ENCODE measurements at regions not wholly inside any gene's neighbourhood (a gene's known extent, or its start where the extent isn't known, plus 50 kb on each side); places are given as distances from the start of the nearest gene placed in this dataset.

DNA sequence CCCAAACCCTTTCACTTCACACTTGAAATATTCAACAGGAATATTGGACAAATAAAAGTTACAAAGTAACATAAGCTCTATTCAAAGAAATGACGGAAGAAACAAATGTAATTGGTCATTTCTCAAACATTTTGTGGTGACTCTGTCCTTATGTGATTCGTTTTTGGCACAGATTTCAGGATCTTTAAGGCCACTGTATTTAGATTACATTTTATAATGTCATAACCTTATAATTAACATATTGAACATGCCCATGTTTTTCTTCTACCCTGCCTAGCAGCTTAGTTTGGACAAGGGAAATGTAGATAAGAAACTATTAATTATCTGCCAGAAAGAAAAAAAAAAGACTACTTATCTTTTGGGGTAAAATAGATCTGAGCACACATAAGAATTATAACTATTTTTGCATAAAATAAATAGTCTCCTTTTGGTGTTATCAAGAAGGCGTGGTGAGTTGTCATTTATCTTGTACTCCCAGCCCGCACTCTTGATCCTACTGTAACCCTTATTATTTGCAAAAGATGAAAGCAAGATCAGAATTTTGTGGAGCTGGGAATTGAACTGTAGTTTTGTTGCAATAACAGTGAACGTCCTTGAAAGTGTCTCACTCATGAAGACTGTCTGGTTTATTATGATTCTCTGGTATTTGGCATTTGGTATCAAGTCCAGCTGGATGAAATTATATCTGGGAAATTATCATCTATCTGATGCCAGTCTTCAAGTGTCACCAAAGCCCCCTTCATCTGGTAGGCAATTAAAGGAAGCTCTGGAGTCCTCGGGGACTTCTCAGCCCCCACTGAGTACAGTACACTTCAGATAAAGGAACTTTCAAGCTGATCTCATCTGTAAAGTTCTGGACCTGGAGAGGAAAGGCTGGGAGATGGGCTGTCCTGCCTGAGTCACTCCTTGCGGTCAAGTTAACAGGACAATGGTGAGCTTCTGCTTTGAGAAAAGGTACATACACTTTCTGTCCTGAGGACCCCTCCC is 175.7 kb upstream of the INHBA start:
- TF ChIP-seq, protein P1, sequence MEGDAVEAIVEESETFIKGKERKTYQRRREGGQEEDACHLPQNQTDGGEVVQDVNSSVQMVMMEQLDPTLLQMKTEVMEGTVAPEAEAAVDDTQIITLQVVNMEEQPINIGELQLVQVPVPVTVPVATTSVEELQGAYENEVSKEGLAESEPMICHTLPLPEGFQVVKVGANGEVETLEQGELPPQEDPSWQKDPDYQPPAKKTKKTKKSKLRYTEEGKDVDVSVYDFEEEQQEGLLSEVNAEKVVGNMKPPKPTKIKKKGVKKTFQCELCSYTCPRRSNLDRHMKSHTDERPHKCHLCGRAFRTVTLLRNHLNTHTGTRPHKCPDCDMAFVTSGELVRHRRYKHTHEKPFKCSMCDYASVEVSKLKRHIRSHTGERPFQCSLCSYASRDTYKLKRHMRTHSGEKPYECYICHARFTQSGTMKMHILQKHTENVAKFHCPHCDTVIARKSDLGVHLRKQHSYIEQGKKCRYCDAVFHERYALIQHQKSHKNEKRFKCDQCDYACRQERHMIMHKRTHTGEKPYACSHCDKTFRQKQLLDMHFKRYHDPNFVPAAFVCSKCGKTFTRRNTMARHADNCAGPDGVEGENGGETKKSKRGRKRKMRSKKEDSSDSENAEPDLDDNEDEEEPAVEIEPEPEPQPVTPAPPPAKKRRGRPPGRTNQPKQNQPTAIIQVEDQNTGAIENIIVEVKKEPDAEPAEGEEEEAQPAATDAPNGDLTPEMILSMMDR (conservative IDR thresholded peaks at IDR 0.05): no peak
- Mint-ChIP-seq H3K9me3 (peaks cover 6% of the 10 kb centered on the region), H3K36me3 (ENCODE audit: low read depth) (no peaks in the 10 kb centered on the region), H3K4me3 (no peak overlapping the region), H3K27me3 (ENCODE audit: low read depth) (no peaks in the 10 kb centered on the region), H3K4me1 (no peaks in the 10 kb centered on the region), H3K27ac (ENCODE audit: unreplicated experiment) (no peak overlapping the region)
- no peak for DNase-seq (ENCODE audit: low read depth, low spot score)

DNA sequence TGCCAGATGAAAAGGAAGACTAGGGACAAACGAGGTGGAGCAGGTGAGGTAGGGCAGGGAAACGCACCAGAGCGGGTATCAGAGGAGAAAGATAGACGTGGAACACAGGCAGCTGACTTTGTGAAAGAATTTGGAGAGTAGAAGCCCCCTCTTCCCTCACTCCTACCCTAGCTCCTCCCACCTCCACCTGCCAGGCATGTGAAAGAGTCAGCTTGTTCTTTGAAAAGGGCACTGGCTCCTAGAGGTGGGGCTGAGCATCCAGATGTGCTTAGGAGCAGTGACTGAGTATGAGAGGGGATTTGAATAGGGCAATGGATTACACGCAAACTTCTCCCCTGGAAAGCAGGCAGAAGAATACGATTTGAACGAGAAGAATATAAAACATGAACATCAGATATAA is 174.2 kb upstream of the INHBA start:
- Mint-ChIP-seq H3K4me3 (no peak overlapping the region), H3K4me1 (no peaks in the 10 kb centered on the region), H3K27ac (ENCODE audit: unreplicated experiment) (no peak overlapping the region), H3K36me3 (ENCODE audit: low read depth) (no peaks in the 10 kb centered on the region), H3K9me3 (peaks cover 6% of the 10 kb centered on the region), H3K27me3 (ENCODE audit: low read depth) (no peaks in the 10 kb centered on the region)
- TF ChIP-seq, protein P1 (conservative IDR thresholded peaks at IDR 0.05): no peak
- no peak for DNase-seq (ENCODE audit: low read depth, low spot score)

DNA sequence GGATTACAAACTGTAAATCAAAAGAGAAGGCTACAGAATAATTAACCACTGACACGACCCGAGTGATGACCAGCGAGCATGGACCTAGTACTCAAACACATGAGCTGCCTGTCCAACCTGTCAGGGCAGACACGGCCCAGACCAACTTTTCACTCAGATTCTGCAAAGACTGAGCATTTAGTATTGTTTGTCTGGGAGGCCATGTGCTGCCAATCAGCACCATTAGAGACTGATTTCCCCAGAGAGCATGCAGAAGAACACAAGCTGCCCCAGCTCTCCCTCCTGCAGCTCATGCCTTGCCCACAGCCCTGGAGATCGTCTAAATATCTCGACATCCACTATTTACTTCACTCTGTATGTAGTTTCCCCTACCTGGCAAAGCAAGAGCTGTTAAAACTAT is 172.6 kb upstream of the INHBA start:
- no peak overlapping the region for H3K27ac Mint-ChIP-seq (ENCODE audit: unreplicated experiment)
- H3K36me3 Mint-ChIP-seq (ENCODE audit: low read depth): no peaks in the 10 kb centered on the region
- peaks cover 7% of the 10 kb centered on the region for H3K9me3 Mint-ChIP-seq
- H3K27me3 Mint-ChIP-seq (ENCODE audit: low read depth): no peaks in the 10 kb centered on the region
- no peaks in the 10 kb centered on the region for H3K4me1 Mint-ChIP-seq
- no peak for DNase-seq (ENCODE audit: low read depth, low spot score)
- TF ChIP-seq, protein P1 (conservative IDR thresholded peaks at IDR 0.05): no peak
- H3K4me3 Mint-ChIP-seq: no peak overlapping the region

- Mint-ChIP-seq H3K9me3 (peaks cover 5% of the 10 kb centered on the region), H3K36me3 (ENCODE audit: low read depth) (no peaks in the 10 kb centered on the region), H3K4me1 (no peaks in the 10 kb centered on the region), H3K27me3 (ENCODE audit: low read depth) (no peaks in the 10 kb centered on the region), H3K27ac (ENCODE audit: unreplicated experiment) (no peak overlapping the region), H3K4me3 (no peak overlapping the region)
- TF ChIP-seq, protein P1 (conservative IDR thresholded peaks at IDR 0.05): no peak
- DNase-seq (ENCODE audit: low read depth, low spot score): no peak
Measured at GRCh38 chr7:41874201-41874785, 171.4 kb upstream of the INHBA start.

DNA sequence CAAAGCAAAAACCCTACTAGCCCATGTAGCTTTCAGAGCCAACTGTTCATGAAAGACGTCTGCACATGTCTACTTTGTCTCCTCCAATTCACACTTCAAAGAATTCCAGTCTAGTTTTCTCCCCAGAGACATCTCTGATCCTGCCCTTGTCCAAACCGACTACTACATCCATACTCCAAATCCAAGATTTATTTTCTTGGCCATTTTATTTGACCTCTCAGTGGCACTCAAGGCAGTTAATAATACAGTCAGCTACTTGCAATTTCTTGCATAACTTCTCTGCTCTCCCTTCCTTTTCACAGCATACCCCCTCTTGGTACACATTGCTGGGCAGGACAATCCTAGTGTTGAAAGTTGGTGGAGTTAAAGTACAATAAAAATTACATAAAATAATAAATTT is 170.9 kb upstream of the INHBA start:
- DNase-seq (ENCODE audit: low read depth, low spot score): no peak
- H3K4me3 Mint-ChIP-seq: no peak overlapping the region
- H3K4me1 Mint-ChIP-seq: no peaks in the 10 kb centered on the region
- TF ChIP-seq, protein P1 (conservative IDR thresholded peaks at IDR 0.05): no peak
- no peaks in the 10 kb centered on the region for H3K36me3 Mint-ChIP-seq (ENCODE audit: low read depth)
- H3K9me3 Mint-ChIP-seq: peaks cover 5% of the 10 kb centered on the region
- no peak overlapping the region for H3K27ac Mint-ChIP-seq (ENCODE audit: unreplicated experiment)
- no peaks in the 10 kb centered on the region for H3K27me3 Mint-ChIP-seq (ENCODE audit: low read depth)

Measured in neural crest cell (in vitro differentiated cells).